HT1080 (cell line): ENCODE measurements at regions not wholly inside any gene's neighbourhood (a gene's known extent, or its start where the extent isn't known, plus 50 kb on each side); places are given as distances from the start of the nearest gene placed in this dataset.
A peak's percentile ranks its signal among the peaks of the same experiment; 100 is the strongest.
"Not testable (repeated sequence)": the region's sequence is repeated elsewhere in the genome, so short reads cannot be mapped to it uniquely, and the experiment has no call there.

Experiments
- DNase-seq: peaks from one replicate; pipeline ENCODE4 v3.0.0-alpha.2; 2015; ENCODE audit warnings: low read depth

GRCh38 chr1:149355748-149356147 lies 119.1 kb upstream of the NBPF19 start:
- not testable (repeated sequence) for DNase-seq

GRCh38 chr1:149356152-149356551 lies 118.7 kb upstream of the NBPF19 start:
- DNase-seq: not testable (repeated sequence)

- DNase-seq: not testable (repeated sequence)
Measured at GRCh38 chr1:149360351-149360750, 114.5 kb upstream of the NBPF19 start.

- not testable (repeated sequence) for DNase-seq
Measured at GRCh38 chr1:149361310-149361709, 113.5 kb upstream of the NBPF19 start.

- not testable (repeated sequence) for DNase-seq
Measured at GRCh38 chr1:149364188-149364981, 110.5 kb upstream of the NBPF19 start.

- DNase-seq: not testable (repeated sequence)
Measured at GRCh38 chr1:149366402-149366801, 108.4 kb upstream of the NBPF19 start.

- DNase-seq: not testable (repeated sequence)
Measured at GRCh38 chr1:149367472-149368044, 107.3 kb upstream of the NBPF19 start.

GRCh38 chr1:149368337-149368736 lies 106.5 kb upstream of the NBPF19 start:
- DNase-seq: not testable (repeated sequence)

GRCh38 chr1:149369081-149369480 lies 105.8 kb upstream of the NBPF19 start:
- DNase-seq: not testable (repeated sequence)

- not testable (repeated sequence) for DNase-seq
Measured at GRCh38 chr1:149371955-149372354, 102.9 kb upstream of the NBPF19 start.

- DNase-seq: peak; percentile 38
Measured at GRCh38 chr1:149378462-149378861, 96.4 kb upstream of the NBPF19 start.

- peak; percentile 83 for DNase-seq
Measured at GRCh38 chr1:149390173-149390926, 84.5 kb upstream of the NBPF19 start.

GRCh38 chr1:149390931-149391330 lies 83.9 kb upstream of the NBPF19 start:
- DNase-seq: not testable (repeated sequence)

- DNase-seq: not testable (repeated sequence)
Measured at GRCh38 chr1:149395802-149396201, 79.0 kb upstream of the NBPF19 start.

- DNase-seq: not testable (repeated sequence)
Measured at GRCh38 chr1:149398527-149398926, 76.3 kb upstream of the NBPF19 start.

- not testable (repeated sequence) for DNase-seq
Measured at GRCh38 chr1:149408404-149408803, 66.4 kb upstream of the NBPF19 start.

- DNase-seq: not testable (repeated sequence)
Measured at GRCh38 chr1:149415373-149415772, 59.5 kb upstream of the NBPF19 start.

- not testable (repeated sequence) for DNase-seq
Measured at GRCh38 chr1:149418782-149419181, 56.1 kb upstream of the NBPF19 start.

GRCh38 chr1:149423122-149423521 lies 51.7 kb upstream of the NBPF19 start:
- not testable (repeated sequence) for DNase-seq
